SIG-M5 treated with dmso at 0.1 percent for 504 hours (cell line): ENCODE measurements at regions not wholly inside any gene's neighbourhood (a gene's known extent, or its start where the extent isn't known, plus 50 kb on each side); places are given as distances from the start of the nearest gene placed in this dataset.

ENCODE experiments used
- DNase-seq: peaks from one replicate; lab custom pipeline; 2025; ENCODE audit not compliant: unreplicated experiment; lab: John Stamatoyannopoulos, UW

GRCh38 chr4:166259081-166259480, 386.0 kb downstream of the TLL1 start:
- no peak for DNase-seq

GRCh38 chr4:166274136-166274761, 401.2 kb downstream of the TLL1 start:
- no peak for DNase-seq

GRCh38 chr4:166274775-166275174, 401.7 kb downstream of the TLL1 start:
- no peak for DNase-seq

- no peak for DNase-seq
Measured at GRCh38 chr4:166277401-166277800, 404.4 kb downstream of the TLL1 start.

GRCh38 chr4:166277853-166278252, 404.8 kb downstream of the TLL1 start:
- no peak for DNase-seq

DNA sequence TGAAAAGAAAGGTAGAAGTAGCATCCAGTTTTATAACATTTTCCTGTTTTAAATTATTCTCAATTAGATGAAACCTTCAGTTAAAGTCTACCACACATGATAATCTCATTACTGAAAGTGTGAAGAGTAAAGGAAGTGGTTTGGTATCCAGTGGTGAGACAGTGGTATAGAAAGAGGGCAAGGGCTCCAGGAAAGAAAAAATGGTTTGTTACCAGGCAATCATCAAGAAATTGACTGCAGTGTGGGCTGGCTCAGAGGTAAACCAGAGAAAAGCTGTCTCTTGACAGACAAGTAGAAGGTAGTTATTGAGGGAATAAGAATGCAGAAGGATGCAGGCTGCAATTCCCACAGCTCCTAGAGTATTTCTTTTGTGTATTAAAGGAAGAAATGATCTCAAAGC, 406.2 kb downstream of the TLL1 start:
- no peak for DNase-seq

DNA sequence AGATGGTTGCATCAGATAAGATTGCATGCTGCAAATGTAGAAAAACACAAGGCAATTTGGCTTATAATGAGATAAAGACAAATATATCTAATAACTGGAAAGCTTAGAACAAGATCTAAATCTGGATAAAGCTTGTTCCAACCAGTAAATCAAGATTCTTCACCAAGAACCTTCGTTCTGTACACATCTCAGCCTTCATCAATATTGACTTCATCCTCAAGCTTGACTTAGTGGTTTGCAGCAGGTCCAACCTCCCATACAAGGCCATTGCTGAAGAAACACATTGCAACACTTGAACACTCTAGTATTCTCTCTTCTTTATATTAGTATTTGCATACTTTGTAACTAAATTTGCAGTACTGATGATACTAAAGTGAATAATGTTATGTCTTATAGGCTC, 407.6 kb downstream of the TLL1 start:
- DNase-seq: no peak

DNA sequence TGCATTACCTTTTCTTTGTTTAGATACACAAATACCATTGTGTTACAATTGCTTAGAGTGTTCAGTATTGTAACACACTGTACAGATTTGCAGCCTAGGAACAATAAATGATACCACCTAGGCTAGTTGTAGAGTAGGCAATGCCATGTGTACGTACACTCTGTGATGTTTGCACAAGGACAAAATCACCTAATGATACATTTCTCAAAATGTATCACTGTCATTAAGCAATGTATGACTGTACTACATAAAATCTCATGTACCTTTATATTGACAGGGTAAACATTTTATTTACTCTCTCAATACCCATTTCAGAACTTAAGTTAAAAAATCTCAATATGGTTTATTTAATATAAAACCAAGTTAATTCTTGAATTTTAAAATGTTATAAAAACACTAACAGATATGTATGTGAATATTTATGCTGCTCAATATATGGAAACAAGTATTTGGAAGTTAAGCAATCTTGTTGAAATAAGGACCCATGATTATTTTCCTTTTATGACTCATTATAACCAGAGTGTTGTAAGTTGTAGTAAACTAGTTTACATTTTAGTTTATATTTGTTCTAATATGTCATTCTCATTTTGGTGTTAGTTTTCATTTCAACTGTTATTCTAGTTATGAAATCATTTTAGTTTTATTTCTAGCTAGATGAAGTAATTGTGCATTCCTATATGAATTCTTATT, 409.2 kb downstream of the TLL1 start:
- no peak for DNase-seq

- no peak for DNase-seq
Measured at GRCh38 chr4:166284221-166284620, 411.2 kb downstream of the TLL1 start.

GRCh38 chr4:166290426-166290825, 417.4 kb downstream of the TLL1 start:
- DNase-seq: no peak

DNA sequence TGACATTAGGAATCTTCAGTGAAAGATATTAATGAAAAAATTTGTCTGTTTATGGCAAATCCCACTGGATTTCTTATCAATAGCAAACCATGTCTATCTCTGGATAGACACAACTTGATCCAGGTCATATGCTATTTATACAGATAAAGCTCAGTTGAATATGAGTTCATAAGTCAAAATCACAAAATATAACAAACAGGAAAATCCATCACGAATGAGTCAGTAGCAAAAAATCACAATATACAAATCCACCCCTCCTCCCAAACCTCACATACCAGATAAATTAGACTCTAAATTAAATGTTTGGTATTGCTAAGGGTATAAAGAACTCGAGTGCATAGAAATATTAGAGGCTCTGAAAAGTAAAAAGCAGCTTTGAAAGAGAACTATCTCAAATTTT, 420.5 kb downstream of the TLL1 start:
- DNase-seq: no peak

- DNase-seq: no peak
Measured at GRCh38 chr4:166301266-166301665, 428.2 kb downstream of the TLL1 start.

DNA sequence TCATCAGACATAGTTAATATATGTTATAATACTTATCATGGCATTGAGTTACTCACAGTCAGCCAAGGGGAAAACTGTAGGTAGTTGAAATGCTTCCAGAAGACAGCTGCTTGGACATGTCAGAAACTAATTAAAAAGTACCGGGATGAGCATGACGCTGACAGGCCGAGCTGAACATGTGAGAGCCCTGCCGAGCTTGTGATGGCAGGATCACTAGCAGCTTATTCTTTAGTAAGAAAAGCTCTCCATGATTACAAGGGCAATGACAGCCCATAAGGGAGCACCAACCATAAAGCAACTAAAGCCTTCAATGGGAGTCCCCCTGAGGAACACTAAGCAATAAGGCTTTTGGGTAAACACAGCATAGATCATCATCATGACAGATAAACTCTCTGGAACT, 435.6 kb downstream of the TLL1 start:
- DNase-seq: no peak

DNA sequence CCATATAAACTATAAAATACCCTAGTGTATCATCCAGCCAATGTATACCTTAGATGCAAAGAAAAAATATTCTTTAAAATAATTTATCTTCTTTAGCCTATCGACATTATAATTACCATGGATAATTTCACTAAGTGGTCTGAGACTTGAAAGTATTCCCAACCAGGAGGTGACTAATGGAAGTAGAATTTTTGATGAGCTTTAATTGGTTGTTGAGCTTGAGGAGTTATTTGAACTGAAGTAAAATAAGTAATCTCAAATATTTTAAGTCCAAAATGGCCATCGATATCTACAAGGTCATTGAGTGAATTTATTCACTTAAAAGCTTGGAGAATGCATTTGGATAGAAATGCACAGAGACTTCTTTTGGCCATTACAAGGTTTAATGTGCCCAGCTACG, 436.2 kb downstream of the TLL1 start:
- DNase-seq: no peak

DNA sequence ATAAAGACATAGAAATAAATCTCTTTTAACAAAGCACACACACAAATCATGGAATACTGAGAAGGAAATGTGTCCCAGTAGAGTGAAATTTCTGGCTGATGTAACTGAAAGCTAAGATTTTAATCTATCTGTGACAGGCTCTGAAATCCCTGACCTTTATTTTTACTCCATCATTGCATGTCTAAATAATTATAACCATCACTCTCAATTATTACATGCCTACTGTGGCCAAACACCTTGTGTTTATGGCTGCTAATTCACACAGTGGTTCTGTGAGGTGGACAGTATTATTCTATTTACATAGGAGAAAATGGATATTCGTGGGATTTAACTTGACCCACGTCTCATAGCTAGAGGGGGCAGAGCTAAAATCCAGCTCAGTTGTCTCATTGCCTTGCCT, 438.1 kb downstream of the TLL1 start:
- DNase-seq: no peak

- DNase-seq: no peak
Measured at GRCh38 chr4:166312166-166312565, 439.1 kb downstream of the TLL1 start.

GRCh38 chr4:166314902-166315301, 441.9 kb downstream of the TLL1 start:
- no peak for DNase-seq

- no peak for DNase-seq
Measured at GRCh38 chr4:166315721-166316467, 442.9 kb downstream of the TLL1 start.

DNA sequence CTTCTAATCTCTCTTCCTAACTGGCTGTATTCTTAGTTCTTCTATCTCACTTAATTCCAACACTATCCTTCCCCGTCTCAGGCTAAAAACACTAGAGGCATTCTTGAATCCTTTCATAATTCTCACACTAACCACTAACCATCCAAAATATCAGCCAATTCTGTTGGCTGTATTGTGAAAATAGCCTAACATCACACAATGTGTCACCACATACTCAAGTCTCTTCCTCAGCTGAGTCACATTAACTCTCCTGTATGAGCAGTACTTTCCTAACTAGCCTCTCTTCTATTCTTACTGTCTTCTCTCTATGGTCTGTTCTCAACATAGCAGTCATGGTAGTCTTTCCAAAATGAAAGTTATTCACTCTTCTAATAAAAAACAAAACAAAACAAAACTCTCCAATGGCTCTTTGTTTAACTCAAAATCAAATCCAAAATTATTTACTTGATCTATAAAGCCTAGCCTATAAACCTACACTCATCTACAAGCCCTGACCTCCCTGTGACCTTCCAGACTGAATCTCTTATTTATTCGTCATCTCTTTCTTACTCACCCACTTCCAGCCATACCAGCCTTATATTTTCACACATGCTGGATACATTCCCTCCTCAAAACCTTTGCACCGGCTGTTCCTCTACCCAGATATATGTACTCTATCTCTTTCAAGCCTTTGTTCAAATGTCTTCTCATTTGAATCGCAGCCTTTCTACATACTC, 445.9 kb downstream of the TLL1 start:
- DNase-seq: no peak

- DNase-seq: no peak
Measured at GRCh38 chr4:166323250-166323649, 450.2 kb downstream of the TLL1 start.

DNA sequence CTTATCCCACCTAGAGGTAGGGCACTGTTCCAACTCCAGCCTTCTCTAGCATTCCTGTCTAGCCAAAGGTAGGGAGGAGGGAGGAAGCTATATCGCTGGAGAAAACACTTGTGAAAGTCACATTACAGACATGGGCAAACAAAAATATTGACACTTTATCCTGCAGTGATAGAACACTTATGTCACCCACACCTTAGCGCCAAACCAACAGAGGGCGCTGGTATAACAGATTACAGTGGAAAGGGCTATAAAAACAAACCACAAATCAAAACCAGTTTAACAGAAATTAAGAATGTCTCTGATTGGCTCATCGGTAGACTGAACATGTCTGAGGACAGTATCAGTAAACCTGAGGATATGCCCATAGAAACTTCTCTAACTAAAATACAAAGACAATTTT, 451.3 kb downstream of the TLL1 start:
- DNase-seq: no peak
